LNCAP (cell line): ENCODE measurements at regions not wholly inside any gene's neighbourhood (a gene's known extent, or its start where the extent isn't known, plus 50 kb on each side); places are given as distances from the start of the nearest gene placed in this dataset.

Experiments
- TF ChIP-seq, protein P1 (sequence below): fragments of 450-650 bp; IDR thresholded peaks from 2 replicates; pipeline ENCODE4 v1.5.1; 2017; ENCODE audit warnings: mild to moderate bottlenecking

DNA sequence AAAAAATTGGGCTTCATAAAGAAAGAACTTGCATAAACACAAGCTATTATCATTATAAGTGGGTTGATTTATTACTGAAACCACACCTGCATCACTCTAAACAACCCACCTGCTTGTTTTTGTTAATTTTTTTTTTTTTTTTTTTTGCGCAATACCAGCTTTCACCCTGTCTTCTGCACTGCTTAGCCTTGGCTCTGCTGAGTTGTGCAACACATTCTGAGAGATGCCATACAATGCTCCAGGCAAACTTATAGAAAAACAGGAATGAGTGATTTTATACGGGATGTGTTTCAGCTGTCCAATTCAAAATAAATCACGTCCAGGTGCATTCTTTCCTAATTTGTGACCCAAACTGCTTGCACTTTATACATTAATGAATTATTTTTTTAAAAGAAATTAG, 923.6 kb downstream of the GATA3 start:
- TF ChIP-seq, protein P1, sequence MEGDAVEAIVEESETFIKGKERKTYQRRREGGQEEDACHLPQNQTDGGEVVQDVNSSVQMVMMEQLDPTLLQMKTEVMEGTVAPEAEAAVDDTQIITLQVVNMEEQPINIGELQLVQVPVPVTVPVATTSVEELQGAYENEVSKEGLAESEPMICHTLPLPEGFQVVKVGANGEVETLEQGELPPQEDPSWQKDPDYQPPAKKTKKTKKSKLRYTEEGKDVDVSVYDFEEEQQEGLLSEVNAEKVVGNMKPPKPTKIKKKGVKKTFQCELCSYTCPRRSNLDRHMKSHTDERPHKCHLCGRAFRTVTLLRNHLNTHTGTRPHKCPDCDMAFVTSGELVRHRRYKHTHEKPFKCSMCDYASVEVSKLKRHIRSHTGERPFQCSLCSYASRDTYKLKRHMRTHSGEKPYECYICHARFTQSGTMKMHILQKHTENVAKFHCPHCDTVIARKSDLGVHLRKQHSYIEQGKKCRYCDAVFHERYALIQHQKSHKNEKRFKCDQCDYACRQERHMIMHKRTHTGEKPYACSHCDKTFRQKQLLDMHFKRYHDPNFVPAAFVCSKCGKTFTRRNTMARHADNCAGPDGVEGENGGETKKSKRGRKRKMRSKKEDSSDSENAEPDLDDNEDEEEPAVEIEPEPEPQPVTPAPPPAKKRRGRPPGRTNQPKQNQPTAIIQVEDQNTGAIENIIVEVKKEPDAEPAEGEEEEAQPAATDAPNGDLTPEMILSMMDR: no peak

DNA sequence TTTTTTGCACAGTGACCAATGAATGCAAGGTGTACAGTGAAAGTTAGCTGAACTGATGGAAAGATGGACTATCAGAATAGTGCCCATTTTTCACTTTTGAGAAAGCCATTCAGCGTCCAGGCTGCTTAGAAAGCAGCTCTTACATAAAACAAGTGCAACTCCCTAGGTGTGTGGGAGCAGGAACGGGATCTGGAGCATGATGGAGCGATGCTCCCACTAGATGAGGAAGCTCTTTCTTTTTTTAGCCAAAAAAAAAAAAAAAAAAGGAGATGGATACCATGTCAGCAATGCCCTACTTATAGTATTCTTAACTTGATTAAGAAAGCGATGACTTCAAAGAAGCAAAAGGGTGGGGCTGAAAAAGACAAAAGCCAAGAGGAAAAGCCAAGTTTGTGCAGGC, 925.5 kb downstream of the GATA3 start:
- TF ChIP-seq, protein P1: no peak

DNA sequence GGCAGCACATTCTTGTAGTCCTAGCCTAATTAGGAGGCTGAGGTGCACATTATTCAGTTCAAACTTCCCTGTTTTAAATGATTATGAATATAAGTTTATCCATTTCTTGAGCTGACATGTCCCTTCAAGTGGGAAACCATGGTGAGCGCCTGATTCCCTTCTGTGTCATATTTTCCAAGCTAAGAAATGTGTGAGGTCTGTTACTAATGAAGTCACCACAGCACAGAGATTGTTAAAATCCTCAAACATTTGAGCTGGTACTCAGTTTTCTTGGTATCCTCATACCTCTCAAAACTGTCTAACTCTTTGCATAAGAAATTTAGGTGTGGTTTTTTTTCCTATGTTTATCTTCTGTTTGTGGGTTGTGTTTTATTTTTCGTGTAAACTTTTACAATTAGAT, 926.8 kb downstream of the GATA3 start:
- TF ChIP-seq, protein P1: no peak

DNA sequence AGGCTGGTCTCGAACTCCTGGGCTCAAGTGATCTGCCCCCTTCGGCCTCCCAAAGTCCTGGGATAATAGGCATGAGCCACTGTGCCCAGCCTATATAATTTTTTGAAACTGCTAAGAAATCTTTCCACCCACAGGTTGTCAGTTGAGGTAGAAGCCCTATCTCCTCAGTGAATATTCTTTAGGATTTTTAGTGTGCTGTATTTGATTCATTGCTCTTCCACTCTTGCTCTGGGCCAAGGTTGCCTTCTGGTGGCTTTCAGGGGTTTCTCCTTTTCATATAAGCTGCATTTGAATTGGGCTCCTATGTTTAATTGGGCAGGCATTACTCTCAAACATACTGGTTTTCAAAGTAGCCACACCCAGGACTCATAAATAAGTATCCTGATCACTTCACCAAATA, 931.2 kb downstream of the GATA3 start:
- TF ChIP-seq, protein P1: no peak

DNA sequence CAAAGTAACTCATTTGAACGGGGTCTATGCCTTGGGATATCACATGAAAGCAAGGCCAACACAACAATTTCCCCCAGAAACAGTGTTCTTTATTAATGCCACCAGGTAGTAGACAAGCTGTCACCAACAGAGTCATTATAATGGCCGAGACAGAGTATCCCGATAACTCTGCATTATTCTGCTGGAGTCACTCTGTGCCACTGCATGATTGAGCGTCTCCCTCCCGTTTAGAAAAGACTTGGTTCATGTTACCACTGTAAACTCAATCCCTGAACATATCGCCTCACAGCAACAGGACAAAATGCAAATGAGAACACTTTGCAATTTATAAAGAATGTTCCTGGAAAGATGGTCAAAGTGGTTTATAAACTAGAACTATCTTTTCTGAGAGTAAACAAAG, 932.5 kb downstream of the GATA3 start:
- TF ChIP-seq, protein P1: no peak

DNA sequence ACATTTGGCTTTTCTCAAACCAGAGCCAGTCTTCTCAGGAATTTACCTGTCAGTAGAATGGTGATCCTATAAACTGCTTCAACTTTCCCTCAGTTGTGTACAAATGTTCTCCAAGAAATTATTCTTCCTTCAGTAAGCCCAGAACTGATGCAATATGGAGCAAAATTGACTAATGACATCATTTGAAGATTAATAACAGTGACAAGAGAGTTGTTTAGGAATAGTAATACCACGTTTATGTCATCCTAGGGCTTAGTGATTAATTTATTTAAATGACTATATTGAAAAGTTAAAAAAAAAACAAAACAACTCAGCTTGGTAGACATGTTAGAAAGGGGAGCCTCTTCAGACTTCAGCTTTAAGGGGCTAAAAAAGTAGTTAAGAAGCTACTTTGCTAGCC, 933.2 kb downstream of the GATA3 start:
- TF ChIP-seq, protein P1: no peak

DNA sequence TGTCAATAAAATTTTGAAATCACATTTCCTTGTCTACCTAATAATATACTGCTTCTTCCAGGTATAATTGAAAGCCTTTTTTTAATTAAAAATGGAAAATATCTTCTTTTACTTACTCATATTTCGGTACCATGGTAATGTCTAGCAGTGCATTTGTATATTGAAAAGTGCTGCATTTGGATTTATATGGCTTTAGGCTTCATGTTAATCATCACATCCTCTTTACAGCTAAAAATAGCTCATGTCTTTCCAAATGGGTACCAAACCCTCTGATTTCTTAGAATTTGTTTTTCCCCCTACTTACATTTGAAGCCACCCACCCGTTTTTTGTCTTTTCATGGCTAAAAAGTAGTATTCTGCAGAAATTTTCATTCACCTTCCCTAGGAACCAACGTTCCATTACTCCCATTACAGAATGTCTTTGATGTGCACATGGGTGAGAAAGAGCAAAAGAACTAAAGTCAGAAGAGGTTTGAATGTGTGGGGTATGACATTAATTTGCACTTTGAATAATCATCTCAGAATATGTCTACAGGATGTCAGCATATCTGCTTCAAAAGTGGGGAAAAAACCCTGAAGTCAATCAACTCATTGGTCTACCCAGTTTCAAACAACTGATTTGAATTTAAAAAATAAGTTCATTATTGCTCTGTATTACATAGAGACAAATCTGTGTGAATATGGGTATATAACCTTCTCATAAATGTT, 935.9 kb downstream of the GATA3 start:
- TF ChIP-seq, protein P1: no peak

DNA sequence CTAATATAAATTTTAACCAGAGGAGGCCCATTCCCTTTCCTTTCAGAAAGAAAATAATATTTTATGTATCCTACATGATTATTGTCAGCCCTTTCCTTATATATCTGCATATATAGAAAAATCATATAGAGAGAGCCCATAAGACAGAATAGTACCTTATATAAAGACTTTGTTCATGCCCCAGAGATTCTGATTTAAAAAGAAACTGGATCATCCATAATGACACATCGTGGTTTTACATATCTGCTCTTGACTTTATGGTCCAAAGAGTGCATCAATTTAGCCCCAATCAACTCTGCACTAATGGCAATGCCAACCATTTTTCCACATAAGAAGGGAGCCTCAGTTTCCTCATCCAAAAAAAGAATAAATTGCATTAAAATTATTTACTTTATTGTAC, 937.5 kb downstream of the GATA3 start:
- TF ChIP-seq, protein P1: no peak
